Nephron progenitor cell (in vitro differentiated cells): ENCODE measurements at regions not wholly inside any gene's neighbourhood (a gene's known extent, or its start where the extent isn't known, plus 50 kb on each side); places are given as distances from the start of the nearest gene placed in this dataset.

Experiments
- DNase-seq: peaks from one replicate; pipeline ENCODE4 v3.0.0; 2021
- H3K27ac Mint-ChIP-seq: 2 replicates; pipeline ENCODE4 v1.8.0; 2021; ENCODE audit warnings: mild to moderate bottlenecking, moderate library complexity, mixed read lengths
- H3K27me3 Mint-ChIP-seq: 2 replicates; pipeline ENCODE4 v1.8.0; 2021; ENCODE audit warnings: mild to moderate bottlenecking, low read depth, mixed read lengths; ENCODE audit not compliant: poor library complexity
- H3K36me3 Mint-ChIP-seq: 2 replicates; pipeline ENCODE4 v1.8.0; 2021; ENCODE audit warnings: low read depth, mixed read lengths
- H3K4me1 Mint-ChIP-seq: 2 replicates; pipeline ENCODE4 v1.8.0; 2021; ENCODE audit warnings: mixed read lengths
- H3K4me3 Mint-ChIP-seq: 2 replicates; pipeline ENCODE4 v1.8.0; 2021; ENCODE audit warnings: mild to moderate bottlenecking, moderate library complexity, mixed read lengths
- H3K9me3 Mint-ChIP-seq: 2 replicates; pipeline ENCODE4 v1.8.0; 2021; ENCODE audit warnings: mild to moderate bottlenecking, moderate library complexity, mixed read lengths
- TF ChIP-seq, protein P1 (sequence below): fragments of 200-600 bp; sonication (generic); IDR thresholded peaks from 2 replicates; pipeline ENCODE4 v1.5.0; 2021; ENCODE audit warnings: antibody characterized with exemption

DNA sequence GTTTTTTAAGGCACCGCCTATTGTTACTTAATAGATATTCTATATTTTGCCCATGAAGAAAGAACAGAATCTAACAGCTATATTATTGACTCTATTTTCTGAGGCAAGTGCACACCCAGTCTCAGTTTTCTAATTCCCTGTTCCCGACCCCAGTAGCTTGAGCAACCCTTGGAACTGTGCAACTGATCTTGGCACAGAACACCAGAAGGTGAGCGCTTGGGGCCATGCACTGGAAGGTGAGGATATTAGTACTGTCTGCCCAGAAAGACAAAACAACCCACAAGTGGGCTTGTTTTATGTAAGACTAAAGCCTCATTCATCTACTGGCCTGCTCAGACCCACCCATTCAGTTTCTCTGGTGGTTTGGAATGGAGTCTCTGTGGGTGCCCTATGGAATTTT, 188.8 kb upstream of the LINC00305 start:
- no peak for DNase-seq
- Mint-ChIP-seq H3K27me3 (no peaks in the 10 kb centered on the region), H3K4me1 (peaks cover 4% of the 10 kb centered on the region), H3K4me3 (no peak overlapping the region), H3K9me3 (no peaks in the 10 kb centered on the region), H3K36me3 (no peaks in the 10 kb centered on the region), H3K27ac (no peak overlapping the region)
- TF ChIP-seq, protein P1, sequence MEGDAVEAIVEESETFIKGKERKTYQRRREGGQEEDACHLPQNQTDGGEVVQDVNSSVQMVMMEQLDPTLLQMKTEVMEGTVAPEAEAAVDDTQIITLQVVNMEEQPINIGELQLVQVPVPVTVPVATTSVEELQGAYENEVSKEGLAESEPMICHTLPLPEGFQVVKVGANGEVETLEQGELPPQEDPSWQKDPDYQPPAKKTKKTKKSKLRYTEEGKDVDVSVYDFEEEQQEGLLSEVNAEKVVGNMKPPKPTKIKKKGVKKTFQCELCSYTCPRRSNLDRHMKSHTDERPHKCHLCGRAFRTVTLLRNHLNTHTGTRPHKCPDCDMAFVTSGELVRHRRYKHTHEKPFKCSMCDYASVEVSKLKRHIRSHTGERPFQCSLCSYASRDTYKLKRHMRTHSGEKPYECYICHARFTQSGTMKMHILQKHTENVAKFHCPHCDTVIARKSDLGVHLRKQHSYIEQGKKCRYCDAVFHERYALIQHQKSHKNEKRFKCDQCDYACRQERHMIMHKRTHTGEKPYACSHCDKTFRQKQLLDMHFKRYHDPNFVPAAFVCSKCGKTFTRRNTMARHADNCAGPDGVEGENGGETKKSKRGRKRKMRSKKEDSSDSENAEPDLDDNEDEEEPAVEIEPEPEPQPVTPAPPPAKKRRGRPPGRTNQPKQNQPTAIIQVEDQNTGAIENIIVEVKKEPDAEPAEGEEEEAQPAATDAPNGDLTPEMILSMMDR = no peak

DNA sequence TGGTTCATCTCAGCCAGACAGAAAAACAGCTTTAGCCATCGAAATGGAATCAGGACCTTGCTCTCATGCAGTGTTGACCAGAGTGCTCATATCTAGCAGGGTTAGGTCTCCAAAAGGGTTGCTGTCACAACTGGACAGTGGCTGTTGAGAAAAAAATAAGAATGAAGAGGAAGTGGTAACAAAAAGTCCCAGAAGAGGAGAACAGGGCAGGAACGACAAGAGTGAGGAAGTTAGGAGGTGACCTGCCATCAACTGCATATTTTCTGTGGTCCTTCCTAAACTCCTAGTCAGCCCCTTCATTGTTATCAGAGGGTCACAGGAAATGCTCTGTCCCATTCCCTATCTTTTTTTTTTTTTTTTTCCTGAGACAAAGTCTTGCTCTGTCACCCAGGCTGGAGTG, 188.1 kb upstream of the LINC00305 start:
- H3K4me3 Mint-ChIP-seq = no peak overlapping the region

DNA sequence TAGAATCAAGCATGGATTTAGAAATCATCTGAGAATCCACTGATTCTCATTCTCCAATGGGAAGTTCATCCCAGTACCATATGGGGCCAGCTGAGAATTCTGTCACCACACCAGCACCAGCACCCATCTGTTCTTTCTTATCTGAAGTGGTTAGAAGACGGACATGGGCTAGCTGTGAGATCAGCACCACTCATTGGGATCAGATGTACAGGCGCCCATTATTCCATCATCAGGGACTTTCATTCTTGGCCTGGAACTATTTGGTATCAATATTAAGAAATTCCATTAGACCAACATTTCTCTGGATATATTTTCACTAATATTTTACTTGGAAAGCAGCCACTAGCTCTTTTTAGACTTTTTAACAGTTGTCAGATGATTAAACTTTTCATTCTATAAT, 185.9 kb upstream of the LINC00305 start:
- H3K27ac Mint-ChIP-seq = no peak overlapping the region
- H3K4me3 Mint-ChIP-seq = no peak overlapping the region
- DNase-seq = no peak
- TF ChIP-seq, protein P1 = no peak
- H3K9me3 Mint-ChIP-seq = no peaks in the 10 kb centered on the region
- H3K27me3 Mint-ChIP-seq = no peaks in the 10 kb centered on the region
- H3K4me1 Mint-ChIP-seq = peaks cover 4% of the 10 kb centered on the region
- no peaks in the 10 kb centered on the region for H3K36me3 Mint-ChIP-seq

More for the DNA sequence above, 188.1 kb upstream of the LINC00305 start:
- Mint-ChIP-seq H3K4me1 (peaks cover 4% of the 10 kb centered on the region), H3K27ac (no peak overlapping the region), H3K36me3 (no peaks in the 10 kb centered on the region), H3K9me3 (no peaks in the 10 kb centered on the region), H3K27me3 (no peaks in the 10 kb centered on the region)
- DNase-seq = no peak
- TF ChIP-seq, protein P1 = no peak

DNA sequence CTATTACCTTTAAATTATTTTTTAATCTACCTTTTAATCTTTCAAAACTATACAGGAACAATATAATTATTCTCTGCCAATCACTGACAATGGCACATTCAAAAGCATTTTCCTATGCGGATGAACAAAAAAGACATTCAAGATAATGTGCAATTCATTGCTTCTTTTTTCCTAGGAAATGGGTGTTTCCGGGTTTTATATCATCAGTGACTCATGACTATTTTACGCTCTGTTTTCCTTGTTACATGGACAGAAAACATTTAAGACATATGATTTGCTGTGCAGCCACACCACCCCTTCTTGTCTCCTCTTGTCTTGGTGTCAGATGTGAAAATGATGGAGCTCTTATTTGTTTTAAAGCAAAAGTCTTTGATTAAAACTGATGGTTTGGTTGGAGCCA, 184.7 kb upstream of the LINC00305 start:
- H3K4me3 Mint-ChIP-seq = no peak overlapping the region
- H3K36me3 Mint-ChIP-seq = no peaks in the 10 kb centered on the region
- no peak for DNase-seq
- no peak overlapping the region for H3K27ac Mint-ChIP-seq
- no peaks in the 10 kb centered on the region for H3K27me3 Mint-ChIP-seq
- H3K9me3 Mint-ChIP-seq = no peaks in the 10 kb centered on the region
- TF ChIP-seq, protein P1 = no peak
- H3K4me1 Mint-ChIP-seq = peaks cover 4% of the 10 kb centered on the region

DNA sequence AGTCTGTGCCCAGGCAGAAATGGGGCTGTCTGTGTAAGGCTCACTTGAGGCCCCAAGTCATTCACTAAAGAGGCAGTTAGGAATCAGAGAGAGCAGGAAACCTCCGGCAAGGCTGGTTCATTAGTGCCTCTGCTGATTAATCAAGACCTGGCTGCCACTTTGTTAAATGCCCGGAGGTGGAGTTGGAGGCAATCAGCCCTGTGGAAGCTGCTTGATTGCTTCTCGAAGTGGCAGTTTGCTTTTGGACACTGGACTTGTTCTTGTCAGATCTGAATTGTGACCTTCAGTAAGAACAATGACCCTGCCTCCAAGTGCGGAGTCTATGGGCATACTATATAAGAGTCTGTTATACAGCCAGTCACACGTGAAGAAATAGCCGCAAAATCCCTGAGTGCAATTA, 183.9 kb upstream of the LINC00305 start:
- DNase-seq = no peak
- Mint-ChIP-seq H3K27ac (no peak overlapping the region), H3K4me1 (peaks cover under 1% of the 10 kb centered on the region), H3K27me3 (no peaks in the 10 kb centered on the region), H3K9me3 (no peaks in the 10 kb centered on the region), H3K36me3 (no peaks in the 10 kb centered on the region), H3K4me3 (no peak overlapping the region)
- TF ChIP-seq, protein P1 = no peak

DNA sequence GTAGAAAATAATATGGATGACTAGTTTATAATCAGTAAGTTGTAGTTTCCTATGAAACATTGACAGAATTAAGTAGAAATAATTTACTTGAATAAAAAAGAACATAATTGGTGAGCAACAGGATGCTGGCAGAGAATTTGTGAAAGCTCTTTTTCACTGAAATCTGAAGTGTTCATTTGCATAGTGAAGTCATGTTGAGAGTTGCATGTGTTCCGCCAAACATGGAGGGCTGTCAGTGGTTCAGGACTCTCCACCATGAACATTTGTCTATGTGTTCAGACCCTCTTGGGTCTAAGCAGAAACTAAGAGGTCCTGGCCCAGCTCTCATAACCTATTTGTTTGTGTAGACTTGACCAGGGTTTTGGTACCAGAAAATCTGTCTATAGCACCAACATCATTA, 182.5 kb upstream of the LINC00305 start:
- H3K4me3 Mint-ChIP-seq = no peak overlapping the region

More for the DNA sequence above, 182.5 kb upstream of the LINC00305 start:
- no peaks in the 10 kb centered on the region for H3K27me3 Mint-ChIP-seq
- no peak overlapping the region for H3K27ac Mint-ChIP-seq
- no peak for DNase-seq
- no peaks in the 10 kb centered on the region for H3K9me3 Mint-ChIP-seq
- no peaks in the 10 kb centered on the region for H3K4me1 Mint-ChIP-seq
- TF ChIP-seq, protein P1 = no peak
- no peaks in the 10 kb centered on the region for H3K36me3 Mint-ChIP-seq
